ENCODE measurements at regions not wholly inside any gene's neighbourhood (a gene's known extent, or its start where the extent isn't known, plus 50 kb on each side); places are given as distances from the start of the nearest gene placed in this dataset.

DNA sequence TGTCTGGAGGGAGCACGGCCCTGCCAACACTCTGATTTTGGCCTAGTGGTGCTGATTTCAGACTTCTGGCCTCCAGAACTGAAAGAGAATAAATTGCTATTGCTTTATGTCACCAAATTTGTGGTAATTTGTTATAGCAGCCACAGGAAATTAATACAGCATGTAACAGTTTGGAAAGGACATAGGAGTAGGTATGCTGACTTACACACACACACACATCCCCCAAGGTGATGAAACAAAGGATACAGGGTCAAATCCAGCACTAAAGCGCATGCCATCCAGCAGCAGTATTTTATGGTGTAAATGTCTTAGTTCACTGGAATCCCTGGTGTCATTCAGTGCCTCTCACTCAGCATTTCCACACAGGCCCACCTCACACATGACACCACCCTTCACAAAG, 72.2 kb upstream of the MAN1A2 start:
- Histone ChIP-seq H3K4me3 (no peak overlapping the region), H3K9me3 (no peaks in the 10 kb centered on the region), H3K36me3 (no peaks in the 10 kb centered on the region), H3K27me3 (replicated peaks; ENCODE audit: insufficient read depth) (no peaks in the 10 kb centered on the region), H3K4me1 (replicated peaks) (no peaks in the 10 kb centered on the region), H3K27ac (no peak overlapping the region)
- TF ChIP-seq, protein P1, sequence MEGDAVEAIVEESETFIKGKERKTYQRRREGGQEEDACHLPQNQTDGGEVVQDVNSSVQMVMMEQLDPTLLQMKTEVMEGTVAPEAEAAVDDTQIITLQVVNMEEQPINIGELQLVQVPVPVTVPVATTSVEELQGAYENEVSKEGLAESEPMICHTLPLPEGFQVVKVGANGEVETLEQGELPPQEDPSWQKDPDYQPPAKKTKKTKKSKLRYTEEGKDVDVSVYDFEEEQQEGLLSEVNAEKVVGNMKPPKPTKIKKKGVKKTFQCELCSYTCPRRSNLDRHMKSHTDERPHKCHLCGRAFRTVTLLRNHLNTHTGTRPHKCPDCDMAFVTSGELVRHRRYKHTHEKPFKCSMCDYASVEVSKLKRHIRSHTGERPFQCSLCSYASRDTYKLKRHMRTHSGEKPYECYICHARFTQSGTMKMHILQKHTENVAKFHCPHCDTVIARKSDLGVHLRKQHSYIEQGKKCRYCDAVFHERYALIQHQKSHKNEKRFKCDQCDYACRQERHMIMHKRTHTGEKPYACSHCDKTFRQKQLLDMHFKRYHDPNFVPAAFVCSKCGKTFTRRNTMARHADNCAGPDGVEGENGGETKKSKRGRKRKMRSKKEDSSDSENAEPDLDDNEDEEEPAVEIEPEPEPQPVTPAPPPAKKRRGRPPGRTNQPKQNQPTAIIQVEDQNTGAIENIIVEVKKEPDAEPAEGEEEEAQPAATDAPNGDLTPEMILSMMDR (IDR thresholded peaks at IDR 0.05) = no peak
- TF ChIP-seq POLR2AphosphoS5 (IDR thresholded peaks at IDR 0.05) (no peak), POLR2A (IDR thresholded peaks at IDR 0.05) (no peak)
- intact Hi-C loops (cut with DNase I) = no loop called here
- no peak for DNase-seq (ENCODE audit: low spot score)
- 87% methylated on average over 2 of the region's 2 CpGs for WGBS

DNA sequence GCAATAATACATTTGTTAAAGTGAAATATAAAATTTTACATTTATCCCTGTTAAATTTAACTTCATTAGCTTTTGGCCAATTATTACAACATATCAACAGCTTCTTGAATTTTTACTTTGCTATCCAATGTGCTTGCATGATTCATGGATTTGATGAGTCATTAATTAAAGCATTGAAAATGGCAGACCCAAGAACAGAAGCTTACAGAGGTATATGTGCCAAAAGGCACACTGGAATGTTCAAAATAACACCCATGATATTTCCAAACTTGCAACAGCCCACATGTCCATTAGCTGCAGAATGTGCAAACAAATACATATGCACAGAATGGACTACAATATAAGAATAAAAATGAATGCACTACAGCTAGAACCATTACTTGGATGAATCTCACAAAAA, 76.4 kb upstream of the MAN1A2 start:
- intact Hi-C loops (cut with DNase I) = no loop called here
- DNase-seq (ENCODE audit: low spot score) = no peak
- H3K9me3 ChIP-seq = no peaks in the 10 kb centered on the region
- no peaks in the 10 kb centered on the region for H3K4me1 ChIP-seq (replicated peaks)
- no peak overlapping the region for H3K4me3 ChIP-seq
- H3K36me3 ChIP-seq = no peaks in the 10 kb centered on the region
- no peak overlapping the region for H3K27ac ChIP-seq
- TF ChIP-seq POLR2A (IDR thresholded peaks at IDR 0.05) (no peak), POLR2AphosphoS5 (IDR thresholded peaks at IDR 0.05) (no peak)
- TF ChIP-seq, protein P1 (IDR thresholded peaks at IDR 0.05) = no peak
- H3K27me3 ChIP-seq (replicated peaks; ENCODE audit: insufficient read depth) = no peaks in the 10 kb centered on the region

DNA sequence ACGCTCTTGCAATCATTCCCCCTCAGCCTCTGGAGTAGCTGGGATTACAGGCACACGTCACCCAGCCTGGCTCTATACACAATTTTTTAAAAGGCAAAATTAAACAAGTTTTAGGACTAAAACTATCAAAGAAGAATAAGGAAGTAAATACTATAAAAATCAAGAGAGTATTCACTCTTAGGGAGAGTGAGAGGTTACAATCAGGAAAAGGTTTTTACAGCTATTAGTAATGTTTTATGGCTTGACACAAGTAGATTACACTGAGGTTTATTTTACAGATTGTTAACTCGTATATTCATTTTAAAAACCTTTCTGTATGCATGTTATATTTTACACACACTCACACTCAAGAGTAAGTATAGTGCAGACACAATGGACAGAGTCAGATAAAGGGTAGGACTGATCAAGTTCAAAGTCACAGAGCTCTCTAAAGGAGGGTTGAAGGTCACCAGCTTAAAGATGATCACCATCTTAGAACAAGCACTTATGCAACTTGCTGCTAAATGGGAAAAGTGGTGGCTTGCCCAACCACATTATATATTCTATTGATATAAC, 77.9 kb upstream of the MAN1A2 start:
- Histone ChIP-seq H3K9me3 (no peaks in the 10 kb centered on the region), H3K4me1 (replicated peaks) (no peaks in the 10 kb centered on the region), H3K4me3 (no peak overlapping the region), H3K27ac (no peak overlapping the region), H3K27me3 (replicated peaks; ENCODE audit: insufficient read depth) (no peaks in the 10 kb centered on the region), H3K36me3 (no peaks in the 10 kb centered on the region)
- intact Hi-C loops (cut with DNase I) = no loop called here
- no peak for DNase-seq (ENCODE audit: low spot score)
- WGBS = 49% methylated on average over 3 of the region's 3 CpGs
- TF ChIP-seq POLR2A (IDR thresholded peaks at IDR 0.05) (no peak), POLR2AphosphoS5 (IDR thresholded peaks at IDR 0.05) (no peak)
- TF ChIP-seq, protein P1 (IDR thresholded peaks at IDR 0.05) = no peak

DNA sequence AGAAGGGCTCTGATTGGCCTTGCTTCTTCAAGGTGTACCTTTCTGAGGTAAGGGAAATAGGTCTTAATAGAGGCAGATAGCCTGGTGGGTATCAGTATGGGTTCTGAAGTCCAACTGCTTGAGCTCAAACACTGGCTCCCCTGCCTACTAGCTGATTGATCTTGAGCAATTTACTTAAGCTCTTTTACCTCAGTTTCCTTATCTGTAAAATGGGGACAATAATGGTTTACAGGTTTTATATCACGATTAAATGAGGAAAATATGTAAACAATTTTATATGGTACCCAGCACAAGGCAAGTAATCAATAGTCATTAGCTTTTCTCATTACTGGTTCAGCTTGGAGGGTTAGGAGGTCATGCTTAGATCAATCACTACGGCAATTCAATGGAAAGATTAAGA, 75.8 kb upstream of the VTCN1 start:
- Histone ChIP-seq H3K4me1 (replicated peaks) (no peaks in the 10 kb centered on the region), H3K27me3 (replicated peaks; ENCODE audit: insufficient read depth) (no peaks in the 10 kb centered on the region), H3K4me3 (no peak overlapping the region), H3K36me3 (no peaks in the 10 kb centered on the region), H3K9me3 (no peaks in the 10 kb centered on the region), H3K27ac (no peak overlapping the region)
- 89% methylated on average over 2 of the region's 2 CpGs for WGBS
- intact Hi-C loops (cut with DNase I) = no loop called here
- DNase-seq (ENCODE audit: low spot score) = no peak
- TF ChIP-seq POLR2A (IDR thresholded peaks at IDR 0.05) (no peak), POLR2AphosphoS5 (IDR thresholded peaks at IDR 0.05) (no peak)
- TF ChIP-seq, protein P1 (IDR thresholded peaks at IDR 0.05) = no peak

DNA sequence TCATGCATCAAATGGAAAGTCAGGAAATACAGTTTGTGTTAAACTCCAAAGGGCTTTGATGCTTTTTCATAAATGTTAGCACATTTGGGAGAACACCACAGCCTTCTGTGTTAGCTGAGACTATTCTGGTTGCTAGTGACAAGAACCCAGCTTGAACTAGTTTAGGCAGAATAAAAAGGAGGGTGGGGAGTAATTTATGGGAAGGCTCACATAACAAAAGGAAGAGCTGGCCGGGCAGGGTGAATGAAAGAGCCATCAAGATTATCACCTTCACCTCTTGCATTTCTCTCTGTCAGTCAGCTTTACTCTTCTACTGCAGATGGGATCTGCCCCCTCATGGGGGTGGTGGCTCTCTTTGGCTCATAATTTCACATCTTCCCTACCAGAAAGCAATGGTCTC, 75.4 kb upstream of the VTCN1 start:
- Histone ChIP-seq H3K9me3 (no peaks in the 10 kb centered on the region), H3K27ac (no peak overlapping the region), H3K4me3 (no peak overlapping the region), H3K4me1 (replicated peaks) (no peaks in the 10 kb centered on the region), H3K36me3 (no peaks in the 10 kb centered on the region), H3K27me3 (replicated peaks; ENCODE audit: insufficient read depth) (no peaks in the 10 kb centered on the region)
- intact Hi-C loops (cut with DNase I) = no loop called here
- 29% methylated on average over 1 of the region's 1 CpG for WGBS
- TF ChIP-seq, protein P1 (IDR thresholded peaks at IDR 0.05) = no peak
- no peak for TF ChIP-seq POLR2A (IDR thresholded peaks at IDR 0.05)
- TF ChIP-seq POLR2AphosphoS5 (IDR thresholded peaks at IDR 0.05) = no peak
- DNase-seq (ENCODE audit: low spot score) = no peak
